ENCODE measurements at regions not wholly inside any gene's neighbourhood (a gene's known extent, or its start where the extent isn't known, plus 50 kb on each side); places are given as distances from the start of the nearest gene placed in this dataset.

GRCh38 chrX:67780694-67781109, 236.9 kb downstream of the AR start:
- peak; percentile 92 to 93 for DNase-seq (ENCODE audit: low read depth in 2 of 2)

- no peak for DNase-seq (ENCODE audit: low read depth in 2 of 2)
Measured at GRCh38 chrX:67781132-67781531, 237.3 kb downstream of the AR start.

GRCh38 chrX:67784712-67785111, 240.9 kb downstream of the AR start:
- DNase-seq (ENCODE audit: low read depth in 2 of 2): no peak

- DNase-seq (ENCODE audit: low read depth in 2 of 2): peak; percentile 11 to 14
Measured at GRCh38 chrX:67787196-67787595, 243.4 kb downstream of the AR start.

GRCh38 chrX:67789536-67789935, 245.7 kb downstream of the AR start:
- no peak for DNase-seq (ENCODE audit: low read depth in 2 of 2)
